HL-60 (cell line): ENCODE measurements at regions not wholly inside any gene's neighbourhood (a gene's known extent, or its start where the extent isn't known, plus 50 kb on each side); places are given as distances from the start of the nearest gene placed in this dataset.

Experiments
- CTCF ChIP-seq: IDR thresholded peaks from one replicate; pipeline ENCODE4 v1.5.1; 2011; ENCODE audit warnings: low read length, control low read depth, inconsistent platforms; ENCODE audit not compliant: insufficient read depth
- SPI1 ChIP-seq: IDR thresholded peaks from 2 replicates; pipeline ENCODE4 v1.6.1; 2012; ENCODE audit warnings: low read depth, mild to moderate bottlenecking, borderline replicate concordance
- TF ChIP-seq, protein P1 (sequence below): IDR thresholded peaks from 2 replicates; pipeline ENCODE4 v1.6.1; 2012; ENCODE audit warnings: low read depth; ENCODE audit not compliant: insufficient replicate concordance

DNA sequence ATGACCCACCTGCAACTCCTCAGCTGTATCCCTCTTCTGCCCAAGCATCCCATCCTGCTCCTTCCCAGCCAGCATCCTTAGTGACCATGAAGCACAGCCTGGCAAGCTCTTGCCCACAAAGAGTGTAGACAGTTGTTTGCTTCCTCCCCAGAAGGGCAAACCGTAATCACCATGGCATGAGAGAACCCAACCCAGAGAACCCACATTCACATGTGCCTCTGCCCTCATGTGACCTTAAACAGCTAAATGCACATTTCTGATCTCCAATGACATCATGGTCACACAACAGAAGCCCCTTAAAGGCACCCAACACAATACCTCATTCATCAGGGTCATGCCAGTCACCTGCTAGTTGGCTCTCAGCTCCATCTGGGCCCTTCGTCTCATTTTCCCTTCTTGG is 162.8 kb upstream of the CDYL start:
- TF ChIP-seq SPI1: no peak
- TF ChIP-seq CTCF: no peak
- TF ChIP-seq, protein P1, sequence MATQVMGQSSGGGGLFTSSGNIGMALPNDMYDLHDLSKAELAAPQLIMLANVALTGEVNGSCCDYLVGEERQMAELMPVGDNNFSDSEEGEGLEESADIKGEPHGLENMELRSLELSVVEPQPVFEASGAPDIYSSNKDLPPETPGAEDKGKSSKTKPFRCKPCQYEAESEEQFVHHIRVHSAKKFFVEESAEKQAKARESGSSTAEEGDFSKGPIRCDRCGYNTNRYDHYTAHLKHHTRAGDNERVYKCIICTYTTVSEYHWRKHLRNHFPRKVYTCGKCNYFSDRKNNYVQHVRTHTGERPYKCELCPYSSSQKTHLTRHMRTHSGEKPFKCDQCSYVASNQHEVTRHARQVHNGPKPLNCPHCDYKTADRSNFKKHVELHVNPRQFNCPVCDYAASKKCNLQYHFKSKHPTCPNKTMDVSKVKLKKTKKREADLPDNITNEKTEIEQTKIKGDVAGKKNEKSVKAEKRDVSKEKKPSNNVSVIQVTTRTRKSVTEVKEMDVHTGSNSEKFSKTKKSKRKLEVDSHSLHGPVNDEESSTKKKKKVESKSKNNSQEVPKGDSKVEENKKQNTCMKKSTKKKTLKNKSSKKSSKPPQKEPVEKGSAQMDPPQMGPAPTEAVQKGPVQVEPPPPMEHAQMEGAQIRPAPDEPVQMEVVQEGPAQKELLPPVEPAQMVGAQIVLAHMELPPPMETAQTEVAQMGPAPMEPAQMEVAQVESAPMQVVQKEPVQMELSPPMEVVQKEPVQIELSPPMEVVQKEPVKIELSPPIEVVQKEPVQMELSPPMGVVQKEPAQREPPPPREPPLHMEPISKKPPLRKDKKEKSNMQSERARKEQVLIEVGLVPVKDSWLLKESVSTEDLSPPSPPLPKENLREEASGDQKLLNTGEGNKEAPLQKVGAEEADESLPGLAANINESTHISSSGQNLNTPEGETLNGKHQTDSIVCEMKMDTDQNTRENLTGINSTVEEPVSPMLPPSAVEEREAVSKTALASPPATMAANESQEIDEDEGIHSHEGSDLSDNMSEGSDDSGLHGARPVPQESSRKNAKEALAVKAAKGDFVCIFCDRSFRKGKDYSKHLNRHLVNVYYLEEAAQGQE: no peak
